GM12878 (cell line): ENCODE measurements at regions not wholly inside any gene's neighbourhood (a gene's known extent, or its start where the extent isn't known, plus 50 kb on each side); places are given as distances from the start of the nearest gene placed in this dataset.

Experiments used
- BCLAF1 ChIP-seq: fragments of 450-650 bp; IDR thresholded peaks from 2 replicates; pipeline ENCODE4 v1.6.1; 2017; ENCODE audit warnings: antibody characterized with exemption, mild to moderate bottlenecking, moderate library complexity
- CTCF ChIP-seq, 3 experiments: IDR thresholded peaks in 2 of 3; conservative IDR thresholded peaks in 1 of 3; 2 replicates each; pipeline ENCODE4 v1.5.1; 2011; ENCODE audit warnings: low read depth in 3 of 3, low read length in 3 of 3, mild to moderate bottlenecking in 3 of 3, control low read depth in 2 of 3, moderate library complexity in 2 of 3, inconsistent platforms in 1 of 3, mixed read lengths in 1 of 3; ENCODE audit not compliant: control insufficient read depth in 2 of 3, insufficient read depth in 1 of 3; ENCODE audit errors: extremely low read depth in 1 of 3
- ETV6 ChIP-seq, 2 experiments: fragments of 450-650 bp in 1 of 2; IDR thresholded peaks in 1 of 2; conservative IDR thresholded peaks in 1 of 2; 2 replicates each; pipeline ENCODE4 v1.6.1; 2014; ENCODE audit warnings: antibody characterized with exemption in 1 of 2, borderline replicate concordance in 1 of 2, low read depth in 1 of 2, mild to moderate bottlenecking in 1 of 2, moderate library complexity in 1 of 2
- EZH2 ChIP-seq: IDR thresholded peaks from 2 replicates; pipeline ENCODE4 v1.6.1; 2012; ENCODE audit warnings: low read depth, mild to moderate bottlenecking, control low read depth, inconsistent platforms, low read length, borderline replicate concordance; ENCODE audit not compliant: control insufficient read depth
- MAX ChIP-seq: IDR thresholded peaks from 2 replicates; pipeline ENCODE4 v1.6.1; 2012; ENCODE audit warnings: low read depth, low read length, improper control_type of control experiment
- MEF2A ChIP-seq: IDR thresholded peaks from 2 replicates; pipeline ENCODE4 v1.6.1; 2011; ENCODE audit warnings: low read depth, mild to moderate bottlenecking, low read length, moderate library complexity; ENCODE audit not compliant: insufficient read depth
- MEF2B ChIP-seq: fragments of 450-650 bp; IDR thresholded peaks from 2 replicates; pipeline ENCODE4 v1.6.1; 2018; ENCODE audit warnings: mild to moderate bottlenecking, moderate library complexity; ENCODE audit not compliant: partially characterized antibody, poor library complexity, severe bottlenecking
- MXI1 ChIP-seq: fragments of 150-350 bp; IDR thresholded peaks from 2 replicates; pipeline ENCODE4 v1.6.1; 2011; ENCODE audit warnings: low read depth, mild to moderate bottlenecking, inconsistent platforms, low read length, improper control_type of control experiment
- POLR2A ChIP-seq: IDR thresholded peaks from 2 replicates; pipeline ENCODE4 v1.6.1; 2011; ENCODE audit warnings: low read depth, mild to moderate bottlenecking, low read length
- POLR2AphosphoS2 ChIP-seq: IDR thresholded peaks from 2 replicates; pipeline ENCODE4 v1.6.1; 2011; ENCODE audit warnings: low read depth, mild to moderate bottlenecking, low read length, improper control_type of control experiment, moderate library complexity
- POLR2AphosphoS5 ChIP-seq: IDR thresholded peaks from 2 replicates; pipeline ENCODE4 v1.6.1; 2011; ENCODE audit warnings: mild to moderate bottlenecking, low read length, inconsistent platforms
- ZBTB33 ChIP-seq: fragments of 450-650 bp; IDR thresholded peaks from 2 replicates; pipeline ENCODE4 v1.6.1; 2017; ENCODE audit warnings: mild to moderate bottlenecking

- no peak for TF ChIP-seq POLR2A
- no peak for TF ChIP-seq POLR2AphosphoS2
- TF ChIP-seq BCLAF1 = no peak
- no peak for TF ChIP-seq MEF2A
- no peak for TF ChIP-seq EZH2
- no peak for TF ChIP-seq MXI1
- no peak for TF ChIP-seq POLR2AphosphoS5
- TF ChIP-seq MAX = no peak
- TF ChIP-seq CTCF (IDR thresholded peaks at IDR 0.05 in 2 of 3, conservative IDR thresholded peaks at IDR 0.05 in 1 of 3; ENCODE audit: control insufficient read depth in 2 of 3, extremely low read depth in 1 of 3, insufficient read depth in 1 of 3, low read depth in 3 of 3, low read length in 3 of 3) = no peak
- no peak for TF ChIP-seq ZBTB33
- TF ChIP-seq ETV6 (conservative IDR thresholded peaks at IDR 0.05 in 1 of 2, IDR thresholded peaks at IDR 0.05 in 1 of 2; ENCODE audit: borderline replicate concordance in 1 of 2, low read depth in 1 of 2) = no peak
- TF ChIP-seq MEF2B = no peak
Measured at GRCh38 chr2:236633775-236634560, 64.3 kb downstream of the ACKR3 start.
